RPMI8226 (cell line): ENCODE measurements at regions not wholly inside any gene's neighbourhood (a gene's known extent, or its start where the extent isn't known, plus 50 kb on each side); places are given as distances from the start of the nearest gene placed in this dataset.
"Not testable (repeated sequence)": the region's sequence is repeated elsewhere in the genome, so short reads cannot be mapped to it uniquely, and the experiment has no call there.

Experiments
- DNase-seq: peaks from one replicate; pipeline ENCODE4 v3.0.0-alpha.2; 2015

GRCh38 chr12:116327992-116328391 lies 50.5 kb upstream of the MED13L start:
- not testable (repeated sequence) for DNase-seq

GRCh38 chr12:116331876-116332275 lies 54.4 kb upstream of the MED13L start:
- DNase-seq, result no peak

GRCh38 chr12:116332705-116333380 lies 55.4 kb upstream of the MED13L start:
- DNase-seq, result no peak

- DNase-seq, result no peak
These were observed 55.9 kb upstream of the MED13L start for GRCh38 chr12:116333402-116333801.

GRCh38 chr12:116336542-116337065 lies 59.1 kb upstream of the MED13L start:
- DNase-seq, result no peak

- no peak for DNase-seq
These were observed 59.8 kb upstream of the MED13L start for GRCh38 chr12:116337312-116337711.

- no peak for DNase-seq
These were observed 60.8 kb upstream of the MED13L start for GRCh38 chr12:116338064-116338846.

GRCh38 chr12:116339062-116339461 lies 61.6 kb upstream of the MED13L start:
- DNase-seq, result no peak

GRCh38 chr12:116339800-116340371 lies 62.4 kb upstream of the MED13L start:
- no peak for DNase-seq

GRCh38 chr12:116343331-116343884 lies 65.9 kb upstream of the MED13L start:
- DNase-seq, result no peak

- no peak for DNase-seq
These were observed 68.7 kb upstream of the MED13L start for GRCh38 chr12:116346222-116346621.

GRCh38 chr12:116346741-116347140 lies 69.2 kb upstream of the MED13L start:
- no peak for DNase-seq

GRCh38 chr12:116347265-116347664 lies 69.8 kb upstream of the MED13L start:
- DNase-seq, result no peak

- no peak for DNase-seq
These were observed 74.9 kb upstream of the MED13L start for GRCh38 chr12:116352315-116352835.

- no peak for DNase-seq
These were observed 76.5 kb upstream of the MED13L start for GRCh38 chr12:116353958-116354357.

- no peak for DNase-seq
These were observed 77.0 kb upstream of the MED13L start for GRCh38 chr12:116354534-116354933.

GRCh38 chr12:116354950-116355783 lies 77.7 kb upstream of the MED13L start:
- no peak for DNase-seq

GRCh38 chr12:116358536-116358892 lies 81.0 kb upstream of the MED13L start:
- DNase-seq, result no peak

GRCh38 chr12:116358893-116359761 lies 81.6 kb upstream of the MED13L start:
- peak; percentile 98 for DNase-seq

GRCh38 chr12:116360579-116361413 lies 83.3 kb upstream of the MED13L start:
- DNase-seq, result peak; percentile 92
